Activated CD8-positive, alpha-beta T cell treated with anti-CD3 and anti-CD28 coated beads for 36 hours (primary cell): ENCODE measurements at regions not wholly inside any gene's neighbourhood (a gene's known extent, or its start where the extent isn't known, plus 50 kb on each side); places are given as distances from the start of the nearest gene placed in this dataset.

Experiments used
- ATAC-seq: fragments of 200-7000 bp; cut with Tn5 transposase; one replicate; pipeline ENCODE4 v1.10.0; 2021; ENCODE audit warnings: mild to moderate bottlenecking, moderate library complexity
- CTCF ChIA-PET: fragments of 350-600 bp; sonication (Branson Sonifier 250); formaldehyde crosslinking; loops from one replicate; lab custom pipeline; 2021; ENCODE audit warnings: antibody characterized with exemption; lab: Charles Lee
- POLR2A ChIA-PET: fragments of 350-600 bp; sonication (Branson Sonifier 250); formaldehyde crosslinking; loops from one replicate; lab custom pipeline; 2021; ENCODE audit warnings: antibody characterized with exemption; lab: Charles Lee
- DNase-seq: peaks from one replicate; pipeline ENCODE4 v3.0.0-alpha.2; 2020
- H3K27ac Mint-ChIP-seq: one replicate; pipeline ENCODE4 v1.8.0; 2021; ENCODE audit warnings: mild to moderate bottlenecking, mixed read lengths
- H3K27me3 Mint-ChIP-seq: one replicate; pipeline ENCODE4 v1.8.0; 2021; ENCODE audit warnings: mixed read lengths
- H3K36me3 Mint-ChIP-seq: one replicate; pipeline ENCODE4 v1.8.0; 2021; ENCODE audit warnings: low read depth, mixed read lengths
- H3K4me1 Mint-ChIP-seq: one replicate; pipeline ENCODE4 v1.8.0; 2021; ENCODE audit warnings: low read depth, mixed read lengths
- H3K4me3 Mint-ChIP-seq: one replicate; pipeline ENCODE4 v1.8.0; 2021; ENCODE audit warnings: mild to moderate bottlenecking, moderate library complexity, mixed read lengths
- H3K9me3 Mint-ChIP-seq: one replicate; pipeline ENCODE4 v1.8.0; 2021; ENCODE audit warnings: mixed read lengths
- CTCF ChIP-seq: fragments of 200-600 bp; IDR thresholded peaks from one replicate; pipeline ENCODE4 v1.8.0; 2022; ENCODE audit warnings: antibody characterized with exemption, mild to moderate bottlenecking
- intact Hi-C: fragments of 100-400 bp; cut with micrococcal nuclease; formaldehyde crosslinking; loops from one replicate; pipeline ENCODE4 v1.10.0; 2022

GRCh38 chr2:54065411-54065810, 50.0 kb upstream of the ACYP2 start:
- Mint-ChIP-seq H3K27me3 (no peaks in the 10 kb centered on the region), H3K9me3 (no peaks in the 10 kb centered on the region), H3K4me1 (no peaks in the 10 kb centered on the region), H3K4me3 (no peak overlapping the region), H3K36me3 (no peaks in the 10 kb centered on the region), H3K27ac (no peak overlapping the region)
- DNase-seq = no peak
- POLR2A ChIA-PET = no interaction called here
- CTCF ChIA-PET = no interaction called here
- intact Hi-C loops = no loop called here
- no peak for ATAC-seq
- no peak for TF ChIP-seq CTCF

- POLR2A ChIA-PET = no interaction called here
- no peak overlapping the region for H3K4me3 Mint-ChIP-seq
These were observed 51.4 kb upstream of the ACYP2 start for GRCh38 chr2:54063967-54064535.

GRCh38 chr2:54062401-54062800, 53.0 kb upstream of the ACYP2 start:
- H3K27me3 Mint-ChIP-seq = no peaks in the 10 kb centered on the region
- H3K36me3 Mint-ChIP-seq = peaks cover 3% of the 10 kb centered on the region
- H3K27ac Mint-ChIP-seq = no peak overlapping the region
- no peak for ATAC-seq
- no peak for TF ChIP-seq CTCF
- intact Hi-C loops = no loop called here
- CTCF ChIA-PET = interaction anchor here (0.9 kb wide), 1 partner anchor 8 kb away, joined by 3 read pairs; no protein-coding TSS in a partner anchor
- no peak overlapping the region for H3K4me3 Mint-ChIP-seq
- no peaks in the 10 kb centered on the region for H3K9me3 Mint-ChIP-seq
- POLR2A ChIA-PET = interaction anchor here (0.7 to 1.1 kb wide), 2 partner anchors 53 to 92 kb away, joined by 3 read pairs; partner anchors contain the start of genes ACYP2 and PSME4
- no peak for DNase-seq
- no peaks in the 10 kb centered on the region for H3K4me1 Mint-ChIP-seq

More at GRCh38 chr2:54063967-54064535, 51.4 kb upstream of the ACYP2 start:
- Mint-ChIP-seq H3K27ac (no peak overlapping the region), H3K27me3 (no peaks in the 10 kb centered on the region), H3K36me3 (peaks cover 3% of the 10 kb centered on the region), H3K9me3 (no peaks in the 10 kb centered on the region), H3K4me1 (no peaks in the 10 kb centered on the region)
- CTCF ChIA-PET = interaction anchor here (1.2 kb wide), 1 partner anchor 11 kb away, joined by 3 read pairs; no protein-coding TSS in a partner anchor
- no peak for TF ChIP-seq CTCF
- intact Hi-C loops = no loop called here
- DNase-seq (no peak), ATAC-seq (no peak)

GRCh38 chr2:54061272-54061671, 54.1 kb upstream of the ACYP2 start:
- peaks cover 3% of the 10 kb centered on the region for H3K36me3 Mint-ChIP-seq
- intact Hi-C loops = no loop called here
- no peaks in the 10 kb centered on the region for H3K4me1 Mint-ChIP-seq

More at GRCh38 chr2:54061272-54061671, 54.1 kb upstream of the ACYP2 start:
- ATAC-seq = no peak
- Mint-ChIP-seq H3K27ac (no peak overlapping the region), H3K9me3 (no peaks in the 10 kb centered on the region), H3K4me3 (no peak overlapping the region), H3K27me3 (no peaks in the 10 kb centered on the region)
- no peak for TF ChIP-seq CTCF
- POLR2A ChIA-PET = interaction anchor here (1.1 kb wide), 1 partner anchor 54 kb away, joined by 3 read pairs; the partner anchor contains the start of gene ACYP2
- CTCF ChIA-PET = no interaction called here
- no peak for DNase-seq
